ENCODE measurements at regions not wholly inside any gene's neighbourhood (a gene's known extent, or its start where the extent isn't known, plus 50 kb on each side); places are given as distances from the start of the nearest gene placed in this dataset.

- TF ChIP-seq CTCF (IDR thresholded peaks at IDR 0.05) (no peak), POLR2AphosphoS5 (IDR thresholded peaks at IDR 0.05) (no peak), POLR2A (IDR thresholded peaks at IDR 0.05) (no peak)
Observed at GRCh38 chr7:113176836-113177235, 58.5 kb upstream of the SMIM30 start.
